ENCODE measurements at regions not wholly inside any gene's neighbourhood (a gene's known extent, or its start where the extent isn't known, plus 50 kb on each side); places are given as distances from the start of the nearest gene placed in this dataset.

DNA sequence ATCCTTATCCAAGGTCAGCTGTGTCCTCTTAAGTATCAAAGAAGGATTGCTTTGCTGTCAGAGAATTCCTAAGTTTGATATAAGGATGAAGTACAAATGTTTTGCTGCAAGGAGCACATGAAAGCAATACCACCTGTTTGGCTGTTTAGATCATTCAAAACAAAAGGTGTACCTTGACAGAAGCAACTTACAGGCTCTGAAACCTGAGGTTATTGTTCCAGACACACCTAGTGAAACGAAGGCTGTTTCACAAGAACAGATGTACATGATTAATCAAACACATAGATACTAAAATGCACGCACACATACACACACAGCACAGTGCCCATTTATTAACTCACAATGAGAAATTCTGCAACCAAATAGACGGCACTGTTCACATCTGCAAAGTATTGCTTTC lies 166.2 kb downstream of the RBM43 start:
- DNase-seq: no peak
- Mint-ChIP-seq H3K27me3 (ENCODE audit: insufficient read depth, unreplicated experiment) (peaks cover 15% of the 10 kb centered on the region), H3K9me3 (ENCODE audit: unreplicated experiment) (no peaks in the 10 kb centered on the region), H3K27ac (ENCODE audit: unreplicated experiment) (no peak overlapping the region), H3K4me1 (ENCODE audit: low read depth, unreplicated experiment) (no peaks in the 10 kb centered on the region), H3K4me3 (ENCODE audit: unreplicated experiment) (no peak overlapping the region), H3K36me3 (ENCODE audit: insufficient read depth, unreplicated experiment) (no peaks in the 10 kb centered on the region)
- intact Hi-C loops (cut with micrococcal nuclease; ENCODE audit: unreplicated experiment): no loop called here
- no peaks in the 10 kb centered on the region for H3K9me3 ChIP-seq
- H3K4me3 ChIP-seq (ENCODE audit: low read depth, low read length): no peak overlapping the region
- POLR2A ChIA-PET: no interaction called here
- H3K36me3 ChIP-seq (ENCODE audit: control insufficient read depth, insufficient read depth, low read length): no peaks in the 10 kb centered on the region
- CTCF ChIA-PET: no interaction called here
- H3K27me3 ChIP-seq (replicated peaks; ENCODE audit: control insufficient read depth, insufficient read depth, low read length): no peaks in the 10 kb centered on the region
- BruUV-seq (replicated peaks): no TSS peak
- TF ChIP-seq, protein P1, sequence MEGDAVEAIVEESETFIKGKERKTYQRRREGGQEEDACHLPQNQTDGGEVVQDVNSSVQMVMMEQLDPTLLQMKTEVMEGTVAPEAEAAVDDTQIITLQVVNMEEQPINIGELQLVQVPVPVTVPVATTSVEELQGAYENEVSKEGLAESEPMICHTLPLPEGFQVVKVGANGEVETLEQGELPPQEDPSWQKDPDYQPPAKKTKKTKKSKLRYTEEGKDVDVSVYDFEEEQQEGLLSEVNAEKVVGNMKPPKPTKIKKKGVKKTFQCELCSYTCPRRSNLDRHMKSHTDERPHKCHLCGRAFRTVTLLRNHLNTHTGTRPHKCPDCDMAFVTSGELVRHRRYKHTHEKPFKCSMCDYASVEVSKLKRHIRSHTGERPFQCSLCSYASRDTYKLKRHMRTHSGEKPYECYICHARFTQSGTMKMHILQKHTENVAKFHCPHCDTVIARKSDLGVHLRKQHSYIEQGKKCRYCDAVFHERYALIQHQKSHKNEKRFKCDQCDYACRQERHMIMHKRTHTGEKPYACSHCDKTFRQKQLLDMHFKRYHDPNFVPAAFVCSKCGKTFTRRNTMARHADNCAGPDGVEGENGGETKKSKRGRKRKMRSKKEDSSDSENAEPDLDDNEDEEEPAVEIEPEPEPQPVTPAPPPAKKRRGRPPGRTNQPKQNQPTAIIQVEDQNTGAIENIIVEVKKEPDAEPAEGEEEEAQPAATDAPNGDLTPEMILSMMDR (IDR thresholded peaks at IDR 0.05; ENCODE audit: insufficient read depth in 1 of 2, low read depth in 1 of 2, low read length in 1 of 2, severe bottlenecking in 1 of 2, unreplicated experiment in 1 of 2): no peak
- H3K4me1 ChIP-seq: no peaks in the 10 kb centered on the region

- Mint-ChIP-seq H3K36me3 (ENCODE audit: insufficient read depth, unreplicated experiment) (no peaks in the 10 kb centered on the region), H3K4me1 (ENCODE audit: low read depth, unreplicated experiment) (no peaks in the 10 kb centered on the region), H3K9me3 (ENCODE audit: unreplicated experiment) (no peaks in the 10 kb centered on the region), H3K27me3 (ENCODE audit: insufficient read depth, unreplicated experiment) (peaks cover 10% of the 10 kb centered on the region), H3K27ac (ENCODE audit: unreplicated experiment) (no peak overlapping the region), H3K4me3 (ENCODE audit: unreplicated experiment) (no peak overlapping the region)
- intact Hi-C loops (cut with micrococcal nuclease; ENCODE audit: unreplicated experiment): no loop called here
- Histone ChIP-seq H3K36me3 (ENCODE audit: control insufficient read depth, insufficient read depth, low read length) (no peaks in the 10 kb centered on the region), H3K27me3 (replicated peaks; ENCODE audit: control insufficient read depth, insufficient read depth, low read length) (no peaks in the 10 kb centered on the region), H3K9me3 (no peaks in the 10 kb centered on the region), H3K4me3 (ENCODE audit: low read depth, low read length) (no peak overlapping the region), H3K4me1 (no peaks in the 10 kb centered on the region)
- DNase-seq: no peak
- TF ChIP-seq, protein P1 (IDR thresholded peaks at IDR 0.05; ENCODE audit: insufficient read depth in 1 of 2, low read depth in 1 of 2, low read length in 1 of 2, severe bottlenecking in 1 of 2, unreplicated experiment in 1 of 2): no peak
- CTCF ChIA-PET: interaction anchor here (1.1 kb wide), 1 partner anchor 147 kb away, joined by 3 read pairs; no protein-coding TSS in a partner anchor
- POLR2A ChIA-PET: no interaction called here
- BruUV-seq (replicated peaks): no TSS peak
Measured at GRCh38 chr2:151091583-151091982, 170.1 kb downstream of the RBM43 start.

DNA sequence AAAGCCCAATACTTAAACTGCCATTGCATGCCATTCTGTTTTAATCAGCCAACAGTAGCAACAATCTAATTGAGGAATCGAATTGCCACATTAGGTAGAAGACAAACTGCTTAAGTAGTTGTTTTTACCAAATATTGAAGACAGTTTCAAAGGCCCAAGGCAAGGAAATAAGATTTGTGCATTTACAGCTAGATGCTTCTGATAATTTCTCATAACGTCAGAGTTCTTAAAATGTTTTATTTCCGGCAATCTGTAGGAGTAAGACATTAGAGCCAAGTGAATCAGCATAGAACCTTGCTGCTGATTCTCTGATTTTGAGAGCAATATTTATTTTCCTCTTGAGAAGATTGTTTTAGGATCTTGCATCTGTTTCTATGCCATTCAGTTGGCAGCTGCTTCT lies 174.3 kb downstream of the RBM43 start:
- Histone ChIP-seq H3K4me1 (no peaks in the 10 kb centered on the region), H3K9me3 (no peaks in the 10 kb centered on the region), H3K36me3 (ENCODE audit: control insufficient read depth, insufficient read depth, low read length) (no peaks in the 10 kb centered on the region), H3K4me3 (ENCODE audit: low read depth, low read length) (no peak overlapping the region), H3K27me3 (replicated peaks; ENCODE audit: control insufficient read depth, insufficient read depth, low read length) (no peaks in the 10 kb centered on the region; the same call in 1 of the 2 replicates)
- BruUV-seq (replicated peaks): no TSS peak
- no peak overlapping the region for H3K27ac Mint-ChIP-seq (ENCODE audit: unreplicated experiment)
- no peaks in the 10 kb centered on the region for H3K4me1 Mint-ChIP-seq (ENCODE audit: low read depth, unreplicated experiment)
- no peaks in the 10 kb centered on the region for H3K36me3 Mint-ChIP-seq (ENCODE audit: insufficient read depth, unreplicated experiment)
- TF ChIP-seq, protein P1 (IDR thresholded peaks at IDR 0.05; ENCODE audit: insufficient read depth in 1 of 2, low read depth in 1 of 2, low read length in 1 of 2, severe bottlenecking in 1 of 2, unreplicated experiment in 1 of 2): no peak
- intact Hi-C loops (cut with micrococcal nuclease; ENCODE audit: unreplicated experiment): no loop called here
- H3K27me3 Mint-ChIP-seq (ENCODE audit: insufficient read depth, unreplicated experiment): peaks cover 20% of the 10 kb centered on the region
- ChIA-PET POLR2A (no interaction called here), CTCF (no interaction called here)
- no peaks in the 10 kb centered on the region for H3K9me3 Mint-ChIP-seq (ENCODE audit: unreplicated experiment)
- DNase-seq: no peak
- no peak overlapping the region for H3K4me3 Mint-ChIP-seq (ENCODE audit: unreplicated experiment)
